Limb (tissue), 2 donors: ENCODE measurements at regions not wholly inside any gene's neighbourhood (a gene's known extent, or its start where the extent isn't known, plus 50 kb on each side); places are given as distances from the start of the nearest gene placed in this dataset.
"Not testable (repeated sequence)": the region's sequence is repeated elsewhere in the genome, so short reads cannot be mapped to it uniquely, and the experiment has no call there.

ENCODE experiments used
- DNase-seq, 2 donors: peaks; one replicate each; pipeline ENCODE4 v3.0.0-alpha.2; 2016; ENCODE audit errors: extremely low spot score in 2 of 2

- no peak for DNase-seq
Measured at GRCh38 chr1:199948587-199949280, 78.8 kb upstream of the NR5A2 start.

GRCh38 chr1:199951005-199951404, 76.5 kb upstream of the NR5A2 start:
- not testable (repeated sequence) for DNase-seq

GRCh38 chr1:199953651-199954050, 73.9 kb upstream of the NR5A2 start:
- no peak for DNase-seq

GRCh38 chr1:199954699-199955098, 72.8 kb upstream of the NR5A2 start:
- DNase-seq: peak in 1 of 2 donors; percentile 29

- no peak for DNase-seq
Measured at GRCh38 chr1:199955235-199955634, 72.3 kb upstream of the NR5A2 start.

GRCh38 chr1:199956005-199956404, 71.5 kb upstream of the NR5A2 start:
- no peak for DNase-seq

- no peak for DNase-seq
Measured at GRCh38 chr1:199959033-199959774, 68.3 kb upstream of the NR5A2 start.

GRCh38 chr1:199959775-199960110, 67.8 kb upstream of the NR5A2 start:
- no peak for DNase-seq

- no peak for DNase-seq
Measured at GRCh38 chr1:199970125-199970524, 57.4 kb upstream of the NR5A2 start.

- DNase-seq: no peak
Measured at GRCh38 chr1:199976496-199977144, 50.9 kb upstream of the NR5A2 start.
